A549 (cell line): ENCODE measurements at regions not wholly inside any gene's neighbourhood (a gene's known extent, or its start where the extent isn't known, plus 50 kb on each side); places are given as distances from the start of the nearest gene placed in this dataset.

ENCODE experiments used
- CEBPB ChIP-seq, 2 experiments: fragments of >200 bp in 1 of 2; sonication (Bioruptor Twin) in 1 of 2; formaldehyde crosslinking in 1 of 2; IDR thresholded peaks; 2 replicates each; pipeline ENCODE4 v1.6.1; 2012 to 2016
- CTCF ChIP-seq: fragments of >200 bp; sonication (Bioruptor Twin); formaldehyde crosslinking; IDR thresholded peaks from 3 replicates; pipeline ENCODE4 v1.5.1; 2016
- FOSB ChIP-seq: fragments of 250-450 bp; sonication (Bioruptor Pico); IDR thresholded peaks from 2 replicates; pipeline ENCODE4 v1.5.0; 2020; ENCODE audit warnings: mild to moderate bottlenecking, moderate library complexity
- HMGXB4 ChIP-seq: fragments of 250-450 bp; sonication (Bioruptor Pico); IDR thresholded peaks from 2 replicates; pipeline ENCODE4 v1.5.0; 2021; ENCODE audit warnings: mild to moderate bottlenecking, moderate library complexity, borderline replicate concordance
- KDM1A ChIP-seq: fragments of 200-600 bp; sonication (generic); IDR thresholded peaks from 2 replicates; pipeline ENCODE4 v1.6.1; 2016; ENCODE audit warnings: low read depth, mild to moderate bottlenecking
- POLR2A ChIP-seq: IDR thresholded peaks from 2 replicates; pipeline ENCODE4 v1.6.1; 2012; ENCODE audit warnings: mild to moderate bottlenecking, low read length
- REST ChIP-seq: fragments of 200-600 bp; sonication (generic); IDR thresholded peaks from 2 replicates; pipeline ENCODE4 v1.6.1; 2016; ENCODE audit warnings: antibody characterized with exemption, mild to moderate bottlenecking, moderate library complexity
- RFX5 ChIP-seq: fragments of 450-650 bp; IDR thresholded peaks from 2 replicates; pipeline ENCODE4 v1.7.1; 2014; ENCODE audit warnings: antibody characterized with exemption, mild to moderate bottlenecking, moderate library complexity

- TF ChIP-seq POLR2A (no peak), CTCF (no peak), FOSB (CRISPR knock-in tag) (no peak), CEBPB (IDR thresholded peaks at IDR 0.05) (no peak), RFX5 (no peak), REST (no peak), HMGXB4 (CRISPR knock-in tag) (no peak), KDM1A (no peak)
Measured at GRCh38 chr3:176521531-176522175, 675.6 kb downstream of the TBL1XR1 start.
